ENCODE measurements at regions not wholly inside any gene's neighbourhood (a gene's known extent, or its start where the extent isn't known, plus 50 kb on each side); places are given as distances from the start of the nearest gene placed in this dataset.

DNA sequence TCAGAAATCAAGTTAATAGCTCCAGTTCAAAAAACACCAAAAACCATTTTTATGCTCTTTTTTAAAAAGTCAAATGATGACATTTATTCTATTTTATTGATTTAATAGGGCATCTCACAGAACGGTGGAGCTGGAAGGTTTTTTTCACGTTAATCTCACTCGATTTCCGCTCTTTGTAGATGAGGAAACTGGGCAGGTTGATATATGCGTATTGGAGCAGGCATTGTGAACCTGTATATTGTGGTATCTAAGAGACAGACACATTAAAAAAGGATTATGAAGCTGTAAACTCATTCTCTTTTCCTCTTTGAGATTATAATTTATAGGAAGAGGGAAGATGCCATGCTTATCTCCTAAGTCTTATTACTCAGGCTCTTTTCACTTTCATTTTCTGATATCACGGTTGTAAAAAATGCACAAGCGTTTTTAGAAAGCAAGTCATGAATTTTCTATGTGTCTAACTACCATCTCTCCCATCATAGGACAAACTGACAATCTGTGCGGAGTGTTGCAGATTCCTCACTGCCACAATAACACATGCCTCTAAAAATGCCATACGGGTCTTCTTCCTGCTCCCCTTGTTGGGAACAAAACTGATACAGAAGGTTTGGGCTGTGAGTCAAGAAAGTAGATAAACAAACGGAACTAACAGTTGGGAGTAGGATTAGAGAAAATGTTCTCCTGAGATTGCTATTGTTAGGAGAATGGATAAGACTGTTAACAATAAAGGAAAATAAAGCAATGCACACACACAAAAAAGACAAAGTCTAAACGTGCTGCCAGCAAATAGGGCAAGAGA is 1997.7 kb downstream of the MAT2B start:
- Mint-ChIP-seq H3K4me1 (ENCODE audit: low read depth in 2 of 2) (no peaks in the 10 kb centered on the region), H3K27ac (no peak overlapping the region), H3K36me3 (ENCODE audit: insufficient read depth) (no peaks in the 10 kb centered on the region), H3K27me3 (no peaks in the 10 kb centered on the region), H3K9me3 (peaks cover 5 to 10% of the 10 kb centered on the region in 2 donors), H3K4me3 (no peak overlapping the region)
- DNase-seq (no peak), ATAC-seq (replicated peaks) (no peak)

GRCh38 chr5:165504674-165505073 is 1999.3 kb downstream of the MAT2B start:
- no peaks in the 10 kb centered on the region for H3K27me3 Mint-ChIP-seq
- H3K27ac Mint-ChIP-seq, result no peak overlapping the region
- no peaks in the 10 kb centered on the region for H3K36me3 Mint-ChIP-seq (ENCODE audit: insufficient read depth)
- peaks cover 5 to 10% of the 10 kb centered on the region in 2 donors for H3K9me3 Mint-ChIP-seq
- DNase-seq, result no peak
- no peaks in the 10 kb centered on the region for H3K4me1 Mint-ChIP-seq (ENCODE audit: low read depth in 2 of 2)
- H3K4me3 Mint-ChIP-seq, result no peak overlapping the region
- no peak for ATAC-seq (replicated peaks)

DNA sequence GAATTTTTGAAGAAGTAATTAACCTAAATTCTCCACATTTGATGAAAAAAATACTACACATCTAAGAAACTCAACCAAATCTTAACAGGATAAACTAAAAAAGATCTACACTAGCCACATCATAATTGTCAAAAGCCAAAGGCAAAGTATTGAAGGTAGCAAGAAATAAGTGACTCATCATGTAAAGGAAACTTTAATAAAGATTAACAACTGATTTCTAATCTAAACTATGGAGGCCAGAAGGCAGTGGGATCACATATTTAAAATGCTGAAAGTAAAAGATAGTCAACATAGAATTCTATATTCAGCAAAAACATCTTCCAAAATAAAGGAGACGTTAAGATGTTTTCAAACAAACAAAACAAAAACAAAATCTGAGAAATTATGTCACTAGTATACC is 2002.9 kb downstream of the MAT2B start:
- H3K36me3 Mint-ChIP-seq (ENCODE audit: insufficient read depth), result no peaks in the 10 kb centered on the region
- no peak overlapping the region for H3K4me3 Mint-ChIP-seq
- no peaks in the 10 kb centered on the region for H3K27me3 Mint-ChIP-seq
- no peak for ATAC-seq (replicated peaks)
- H3K27ac Mint-ChIP-seq, result no peak overlapping the region
- peaks cover 0 to 5% of the 10 kb centered on the region in 2 donors for H3K9me3 Mint-ChIP-seq
- no peak for DNase-seq
- H3K4me1 Mint-ChIP-seq (ENCODE audit: low read depth in 2 of 2), result no peaks in the 10 kb centered on the region

DNA sequence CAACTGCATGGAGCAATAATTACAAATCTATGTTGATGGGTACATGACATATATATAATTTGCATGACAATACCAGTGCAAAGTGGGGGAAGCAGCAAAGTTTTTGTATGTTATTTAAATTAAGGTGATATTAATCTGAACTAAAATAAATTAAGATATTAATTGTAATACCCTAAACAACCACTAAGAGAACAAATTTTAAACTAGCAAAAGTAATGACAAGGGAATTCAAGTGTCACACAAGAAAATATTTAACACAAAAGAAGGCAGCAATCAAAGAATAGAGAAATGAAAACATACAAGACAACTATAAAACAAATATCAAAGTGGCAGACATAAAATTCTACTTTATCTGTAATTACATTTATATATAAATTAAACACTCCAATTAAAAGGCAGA is 2003.4 kb downstream of the MAT2B start:
- H3K9me3 Mint-ChIP-seq, result peaks cover 0 to 5% of the 10 kb centered on the region in 2 donors
- ATAC-seq (replicated peaks), result no peak
- no peak overlapping the region for H3K27ac Mint-ChIP-seq
- H3K36me3 Mint-ChIP-seq (ENCODE audit: insufficient read depth), result no peaks in the 10 kb centered on the region
- H3K4me3 Mint-ChIP-seq, result no peak overlapping the region
- no peaks in the 10 kb centered on the region for H3K27me3 Mint-ChIP-seq
- no peaks in the 10 kb centered on the region for H3K4me1 Mint-ChIP-seq (ENCODE audit: low read depth in 2 of 2)
- DNase-seq, result no peak

- Mint-ChIP-seq H3K9me3 (peaks cover 0 to 1% of the 10 kb centered on the region in 2 donors), H3K4me3 (no peak overlapping the region), H3K27ac (no peak overlapping the region), H3K27me3 (no peaks in the 10 kb centered on the region), H3K36me3 (ENCODE audit: insufficient read depth) (no peaks in the 10 kb centered on the region), H3K4me1 (ENCODE audit: low read depth in 2 of 2) (no peaks in the 10 kb centered on the region)
- ATAC-seq (replicated peaks) (no peak), DNase-seq (no peak)
Observed at GRCh38 chr5:165521816-165522610, 2016.6 kb downstream of the MAT2B start.

DNA sequence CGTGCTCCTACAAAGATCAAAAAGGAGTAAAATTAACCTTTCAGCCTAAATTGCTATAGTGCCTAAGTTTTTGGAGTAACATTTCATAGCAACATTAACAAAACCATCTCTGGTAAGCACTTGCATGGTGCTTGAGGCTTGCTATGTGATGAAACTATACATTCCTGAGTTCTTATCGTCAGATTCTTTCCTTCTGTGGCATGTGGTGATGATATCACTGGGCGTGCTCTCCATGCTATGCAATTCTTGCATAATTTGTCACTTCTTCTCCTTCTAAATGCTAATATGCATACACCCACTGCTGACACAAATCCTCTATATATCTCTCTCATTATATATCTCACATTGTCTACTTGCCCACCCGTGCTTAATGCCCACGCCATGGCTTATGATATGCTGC is 2019.9 kb downstream of the MAT2B start:
- no peak for DNase-seq
- peaks cover 3 to 5% of the 10 kb centered on the region in 2 donors for H3K9me3 Mint-ChIP-seq

DNA sequence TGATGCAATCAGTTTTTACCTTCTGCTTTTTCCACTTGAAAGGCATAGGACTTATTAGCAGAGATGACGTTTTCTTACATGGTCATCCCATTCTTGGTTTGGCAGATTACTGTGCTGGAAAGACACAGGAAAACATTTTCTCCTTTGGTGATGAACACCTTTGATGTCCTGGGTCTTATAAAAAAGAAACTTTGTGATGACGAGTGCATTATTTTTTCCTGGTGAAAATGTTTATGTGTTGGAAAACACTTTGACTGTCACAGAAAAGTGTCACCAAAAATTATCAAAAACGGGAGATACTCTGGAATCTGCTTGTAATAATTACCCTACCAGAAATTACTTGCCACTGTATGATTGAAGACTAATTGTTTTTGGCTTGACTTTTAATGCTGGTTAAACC is 2020.9 kb downstream of the MAT2B start:
- Mint-ChIP-seq H3K27me3 (no peaks in the 10 kb centered on the region), H3K9me3 (peaks cover 3 to 5% of the 10 kb centered on the region in 2 donors), H3K4me3 (no peak overlapping the region), H3K36me3 (ENCODE audit: insufficient read depth) (no peaks in the 10 kb centered on the region), H3K27ac (no peak overlapping the region), H3K4me1 (ENCODE audit: low read depth in 2 of 2) (no peaks in the 10 kb centered on the region)
- DNase-seq (no peak), ATAC-seq (replicated peaks) (no peak)

More for the DNA sequence above, 2019.9 kb downstream of the MAT2B start:
- H3K27ac Mint-ChIP-seq, result no peak overlapping the region
- no peaks in the 10 kb centered on the region for H3K27me3 Mint-ChIP-seq
- no peak for ATAC-seq (replicated peaks)
- no peaks in the 10 kb centered on the region for H3K36me3 Mint-ChIP-seq (ENCODE audit: insufficient read depth)
- no peaks in the 10 kb centered on the region for H3K4me1 Mint-ChIP-seq (ENCODE audit: low read depth in 2 of 2)
- no peak overlapping the region for H3K4me3 Mint-ChIP-seq

GRCh38 chr5:165527577-165527976 is 2022.2 kb downstream of the MAT2B start:
- Mint-ChIP-seq H3K4me3 (no peak overlapping the region), H3K36me3 (ENCODE audit: insufficient read depth) (no peaks in the 10 kb centered on the region), H3K27me3 (no peaks in the 10 kb centered on the region), H3K4me1 (ENCODE audit: low read depth in 2 of 2) (no peaks in the 10 kb centered on the region), H3K27ac (no peak overlapping the region), H3K9me3 (peaks cover 3 to 5% of the 10 kb centered on the region in 2 donors)
- DNase-seq (no peak), ATAC-seq (replicated peaks) (no peak)

DNA sequence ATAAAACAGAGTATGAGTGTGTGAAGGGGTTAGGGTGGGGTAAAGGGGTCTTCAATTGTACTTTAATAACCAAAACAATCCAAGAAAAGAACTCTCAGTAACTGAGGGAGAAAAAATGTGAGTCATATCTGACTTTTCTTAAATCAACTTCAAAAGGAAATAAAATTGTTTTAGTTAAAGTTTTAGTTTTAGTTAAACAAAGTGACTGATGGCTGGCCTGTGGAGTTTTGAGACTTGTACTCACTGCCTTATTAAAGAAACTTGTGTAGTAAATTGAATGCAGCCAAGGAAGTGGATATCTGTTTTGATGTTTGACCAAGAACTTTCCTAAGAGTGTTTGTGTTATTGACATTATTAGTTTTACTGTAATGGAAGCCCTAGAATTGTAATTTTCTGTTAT is 2032.6 kb downstream of the MAT2B start:
- Mint-ChIP-seq H3K4me1 (ENCODE audit: low read depth in 2 of 2) (no peaks in the 10 kb centered on the region), H3K27ac (no peak overlapping the region), H3K36me3 (ENCODE audit: insufficient read depth) (no peaks in the 10 kb centered on the region), H3K4me3 (no peak overlapping the region), H3K27me3 (no peaks in the 10 kb centered on the region), H3K9me3 (peaks cover 2 to 7% of the 10 kb centered on the region in 2 donors)
- DNase-seq (no peak), ATAC-seq (replicated peaks) (no peak)

DNA sequence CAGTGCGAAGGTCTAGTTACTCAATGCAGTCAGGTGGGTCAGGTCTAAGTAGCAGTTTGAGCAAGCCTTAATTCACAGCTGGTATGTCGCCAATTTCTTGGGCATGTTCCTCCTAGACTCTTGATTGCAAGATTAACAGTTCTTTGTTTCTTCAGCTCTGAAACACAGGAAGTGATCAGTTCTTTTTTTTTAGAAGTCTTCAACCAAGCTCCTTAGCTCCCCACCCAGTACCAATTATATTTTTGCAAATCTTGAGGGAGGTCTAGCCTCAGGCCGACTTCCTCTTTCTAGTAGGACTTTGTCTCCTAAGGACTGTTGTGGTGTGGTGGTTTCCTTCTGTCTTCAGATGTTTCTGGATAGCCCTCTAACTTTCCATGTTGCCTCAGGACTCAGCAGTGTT is 2054.2 kb downstream of the MAT2B start:
- no peak for DNase-seq
- Mint-ChIP-seq H3K9me3 (peaks cover 0 to 9% of the 10 kb centered on the region in 2 donors), H3K27ac (no peak overlapping the region), H3K4me1 (ENCODE audit: low read depth in 2 of 2) (no peaks in the 10 kb centered on the region), H3K4me3 (no peak overlapping the region), H3K27me3 (no peaks in the 10 kb centered on the region), H3K36me3 (ENCODE audit: insufficient read depth) (no peaks in the 10 kb centered on the region)
- no peak for ATAC-seq (replicated peaks)

GRCh38 chr5:165560648-165561047 is 2055.2 kb downstream of the MAT2B start:
- Mint-ChIP-seq H3K4me1 (ENCODE audit: low read depth in 2 of 2) (no peaks in the 10 kb centered on the region), H3K36me3 (ENCODE audit: insufficient read depth) (no peaks in the 10 kb centered on the region), H3K27ac (no peak overlapping the region), H3K4me3 (no peak overlapping the region), H3K27me3 (no peaks in the 10 kb centered on the region), H3K9me3 (peaks cover 0 to 8% of the 10 kb centered on the region in 2 donors)
- ATAC-seq (replicated peaks) (no peak), DNase-seq (no peak)

DNA sequence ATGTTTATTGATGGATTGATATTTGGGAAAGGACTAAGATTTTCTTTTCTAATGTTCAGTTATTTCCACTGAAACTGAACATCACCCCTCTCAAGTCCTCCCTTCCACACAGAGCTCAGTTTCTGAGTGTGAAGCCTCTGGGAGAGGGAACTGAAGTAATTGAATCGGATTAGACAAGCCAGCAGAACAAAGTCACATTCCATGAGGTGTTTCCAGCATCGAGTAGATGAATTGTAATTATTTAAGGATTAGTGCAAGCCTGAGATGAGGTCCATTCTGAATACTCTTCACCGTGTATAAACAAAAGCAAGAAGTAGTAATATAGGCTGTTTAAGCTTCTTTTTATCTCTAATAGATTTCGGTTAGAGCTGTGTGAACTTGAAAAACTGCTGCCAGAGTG is 2060.5 kb downstream of the MAT2B start:
- DNase-seq, result no peak
- Mint-ChIP-seq H3K36me3 (ENCODE audit: insufficient read depth) (peaks cover 3% of the 10 kb centered on the region), H3K27ac (no peak overlapping the region), H3K4me3 (no peak overlapping the region), H3K27me3 (no peaks in the 10 kb centered on the region), H3K4me1 (ENCODE audit: low read depth in 2 of 2) (no peaks in the 10 kb centered on the region), H3K9me3 (peaks cover 4 to 21% of the 10 kb centered on the region in 2 donors)
- no peak for ATAC-seq (replicated peaks)

DNA sequence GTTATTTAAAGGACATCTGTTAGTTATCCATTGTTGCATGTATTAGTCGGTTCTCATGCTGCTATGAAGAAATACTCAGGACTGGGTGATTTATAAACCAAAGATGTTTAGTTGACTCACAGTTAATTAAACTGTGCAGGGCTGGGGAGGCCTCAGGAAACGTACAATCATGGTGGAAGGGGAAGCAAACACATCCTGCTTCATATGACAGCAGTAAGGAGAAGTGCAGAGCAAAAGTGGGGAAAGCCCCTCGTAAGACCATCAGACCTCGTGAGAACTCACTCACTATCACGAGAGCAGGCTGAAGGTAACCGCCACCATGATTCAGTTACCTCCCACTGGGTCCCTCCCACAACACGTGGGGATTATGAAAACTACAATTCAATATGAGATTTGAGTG is 2064.1 kb downstream of the MAT2B start:
- Mint-ChIP-seq H3K36me3 (ENCODE audit: insufficient read depth) (peaks cover 3% of the 10 kb centered on the region), H3K4me1 (ENCODE audit: low read depth in 2 of 2) (no peaks in the 10 kb centered on the region), H3K4me3 (no peak overlapping the region), H3K9me3 (peaks cover 4 to 29% of the 10 kb centered on the region in 2 donors), H3K27me3 (no peaks in the 10 kb centered on the region), H3K27ac (no peak overlapping the region)
- DNase-seq (no peak), ATAC-seq (replicated peaks) (no peak)

- Mint-ChIP-seq H3K36me3 (ENCODE audit: insufficient read depth) (no peaks in the 10 kb centered on the region), H3K9me3 (peaks cover 2 to 29% of the 10 kb centered on the region in 2 donors), H3K4me1 (ENCODE audit: low read depth in 2 of 2) (no peaks in the 10 kb centered on the region), H3K27ac (no peak overlapping the region), H3K4me3 (no peak overlapping the region), H3K27me3 (no peaks in the 10 kb centered on the region)
- no peak for DNase-seq
- no peak for ATAC-seq (replicated peaks)
Observed at GRCh38 chr5:165573445-165573844, 2068.0 kb downstream of the MAT2B start.

Data from effector memory CD8-positive, alpha-beta T cell (primary cell).